Neural progenitor cell (in vitro differentiated cells): ENCODE measurements at regions not wholly inside any gene's neighbourhood (a gene's known extent, or its start where the extent isn't known, plus 50 kb on each side); places are given as distances from the start of the nearest gene placed in this dataset.

Experiments used
- EZH2 ChIP-seq: fragments of 200-600 bp; sonication (generic); IDR thresholded peaks from 2 replicates; pipeline ENCODE4 v1.6.1; 2017; ENCODE audit warnings: antibody characterized with exemption, mild to moderate bottlenecking, moderate library complexity
- EZH2phosphoT487 ChIP-seq: fragments of 200-600 bp; sonication (generic); IDR thresholded peaks from 2 replicates; pipeline ENCODE4 v1.6.1; 2017; ENCODE audit warnings: antibody characterized with exemption

DNA sequence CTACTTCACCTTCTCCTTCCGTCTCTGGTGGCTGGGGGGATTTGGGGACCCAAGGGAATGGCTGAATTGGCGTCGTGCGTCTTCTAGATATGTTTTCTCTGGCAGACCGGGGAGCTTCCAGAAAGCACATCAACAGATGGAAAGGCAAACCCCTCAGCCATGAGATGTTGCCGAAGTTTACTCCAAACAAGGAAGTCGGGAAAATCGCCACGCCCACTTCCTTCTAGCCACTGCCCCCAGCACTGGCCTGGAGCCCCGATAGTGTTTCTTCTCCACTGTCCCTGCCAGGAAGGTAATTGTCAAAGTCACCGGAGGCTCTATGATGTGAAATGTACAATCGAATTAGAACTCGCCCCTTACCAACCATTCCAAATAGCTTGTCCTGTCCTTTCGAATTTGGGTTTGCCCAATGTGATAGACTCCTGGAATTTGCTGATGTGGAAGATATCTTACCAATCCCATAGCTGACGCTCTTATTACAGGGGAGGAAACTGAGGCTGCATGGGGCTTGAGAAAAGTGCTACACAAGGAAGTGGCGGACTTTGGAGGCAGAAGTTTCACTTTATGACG lies 191.0 kb downstream of the LSM5 start:
- TF ChIP-seq EZH2 (no peak), EZH2phosphoT487 (no peak)
